ENCODE measurements at regions not wholly inside any gene's neighbourhood (a gene's known extent, or its start where the extent isn't known, plus 50 kb on each side); places are given as distances from the start of the nearest gene placed in this dataset.

GRCh38 chr12:30827101-30828066 is 72.6 kb upstream of the CAPRIN2 start:
- no peak for DNase-seq (ENCODE audit: low read depth)

GRCh38 chr12:30826276-30826675 is 71.5 kb upstream of the CAPRIN2 start:
- no peak for DNase-seq (ENCODE audit: low read depth)

GRCh38 chr12:30825341-30825740 is 70.6 kb upstream of the CAPRIN2 start:
- DNase-seq (ENCODE audit: low read depth), result no peak

GRCh38 chr12:30824311-30824710 is 69.6 kb upstream of the CAPRIN2 start:
- no peak for DNase-seq (ENCODE audit: low read depth)

- no peak for DNase-seq (ENCODE audit: low read depth)
Measured at GRCh38 chr12:30823764-30824163, 69.0 kb upstream of the CAPRIN2 start.

- peak; percentile 20 for DNase-seq (ENCODE audit: low read depth)
Measured at GRCh38 chr12:30823156-30823699, 68.5 kb upstream of the CAPRIN2 start.

- peak; percentile 5 for DNase-seq (ENCODE audit: low read depth)
Measured at GRCh38 chr12:30822385-30823155, 67.8 kb upstream of the CAPRIN2 start.

GRCh38 chr12:30820406-30820946 is 65.7 kb upstream of the CAPRIN2 start:
- DNase-seq (ENCODE audit: low read depth), result no peak

- DNase-seq (ENCODE audit: low read depth), result no peak
Measured at GRCh38 chr12:30818562-30818961, 63.8 kb upstream of the CAPRIN2 start.

- no peak for DNase-seq (ENCODE audit: low read depth)
Measured at GRCh38 chr12:30816742-30817465, 62.2 kb upstream of the CAPRIN2 start.

- DNase-seq (ENCODE audit: low read depth), result no peak
Measured at GRCh38 chr12:30814295-30814655, 59.5 kb upstream of the CAPRIN2 start.

- no peak for DNase-seq (ENCODE audit: low read depth)
Measured at GRCh38 chr12:30813525-30814294, 59.0 kb upstream of the CAPRIN2 start.

- DNase-seq (ENCODE audit: low read depth), result no peak
Measured at GRCh38 chr12:30811966-30812365, 57.2 kb upstream of the CAPRIN2 start.

- no peak for DNase-seq (ENCODE audit: low read depth)
Measured at GRCh38 chr12:30810918-30811317, 56.2 kb upstream of the CAPRIN2 start.

GRCh38 chr12:30807695-30808034 is 52.9 kb upstream of the CAPRIN2 start:
- no peak for DNase-seq (ENCODE audit: low read depth)

- DNase-seq (ENCODE audit: low read depth), result no peak
Measured at GRCh38 chr12:30806989-30807694, 52.4 kb upstream of the CAPRIN2 start.

GRCh38 chr12:30805959-30806358 is 51.2 kb upstream of the CAPRIN2 start:
- DNase-seq (ENCODE audit: low read depth), result no peak

Measured in activated T-helper 9 cell treated with anti-CD3 and anti-CD28 coated beads, Interleukin-2, amount 50 U/mL, for 16 hours (primary cell).